Activated naive CD8-positive, alpha-beta T cell treated with anti-CD3 and anti-CD28 coated beads for 36 hours (primary cell): ENCODE measurements at regions not wholly inside any gene's neighbourhood (a gene's known extent, or its start where the extent isn't known, plus 50 kb on each side); places are given as distances from the start of the nearest gene placed in this dataset.

ENCODE experiments used
- DNase-seq: peaks from one replicate; pipeline ENCODE4 v3.0.0; 2021
- H3K27ac Mint-ChIP-seq: one replicate; pipeline ENCODE4 v1.8.0; 2022; ENCODE audit warnings: mild to moderate bottlenecking, moderate library complexity, mixed read lengths
- H3K27me3 Mint-ChIP-seq: one replicate; pipeline ENCODE4 v1.8.0; 2022; ENCODE audit warnings: mild to moderate bottlenecking, mixed read lengths
- H3K36me3 Mint-ChIP-seq: one replicate; pipeline ENCODE4 v1.8.0; 2021; ENCODE audit warnings: mild to moderate bottlenecking, mixed read lengths
- H3K4me1 Mint-ChIP-seq: one replicate; pipeline ENCODE4 v1.8.0; 2021; ENCODE audit warnings: mixed read lengths
- H3K4me3 Mint-ChIP-seq: one replicate; pipeline ENCODE4 v1.8.0; 2022; ENCODE audit warnings: mild to moderate bottlenecking, moderate library complexity, mixed read lengths
- H3K9me3 Mint-ChIP-seq: one replicate; pipeline ENCODE4 v1.8.0; 2022; ENCODE audit warnings: mixed read lengths

DNA sequence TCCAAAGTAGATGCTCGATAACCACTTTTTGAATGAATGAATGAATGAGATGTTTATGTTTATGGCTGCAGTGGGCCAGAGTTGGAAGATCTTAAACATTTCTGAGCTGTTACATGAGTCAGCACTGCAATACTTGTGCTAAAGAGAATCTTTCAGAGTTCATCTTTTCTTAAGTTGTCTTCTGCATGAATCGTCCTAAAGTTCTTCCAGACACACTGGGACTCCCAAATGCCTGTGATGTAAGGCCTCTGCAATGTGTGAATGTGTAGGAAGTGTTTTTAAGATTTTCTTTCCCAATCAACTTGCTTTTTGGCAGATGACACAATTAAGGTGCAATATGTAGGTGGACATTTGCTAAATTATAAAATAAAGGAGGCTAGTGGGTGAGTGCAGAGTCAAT is 50.3 kb upstream of the TRIM9 start:
- DNase-seq = no peak
- H3K27me3 Mint-ChIP-seq = peaks cover 3% of the 10 kb centered on the region
- peaks cover 10% of the 10 kb centered on the region for H3K9me3 Mint-ChIP-seq
- H3K27ac Mint-ChIP-seq = no peak overlapping the region
- no peaks in the 10 kb centered on the region for H3K4me1 Mint-ChIP-seq
- no peak overlapping the region for H3K4me3 Mint-ChIP-seq
- H3K36me3 Mint-ChIP-seq = no peaks in the 10 kb centered on the region

DNA sequence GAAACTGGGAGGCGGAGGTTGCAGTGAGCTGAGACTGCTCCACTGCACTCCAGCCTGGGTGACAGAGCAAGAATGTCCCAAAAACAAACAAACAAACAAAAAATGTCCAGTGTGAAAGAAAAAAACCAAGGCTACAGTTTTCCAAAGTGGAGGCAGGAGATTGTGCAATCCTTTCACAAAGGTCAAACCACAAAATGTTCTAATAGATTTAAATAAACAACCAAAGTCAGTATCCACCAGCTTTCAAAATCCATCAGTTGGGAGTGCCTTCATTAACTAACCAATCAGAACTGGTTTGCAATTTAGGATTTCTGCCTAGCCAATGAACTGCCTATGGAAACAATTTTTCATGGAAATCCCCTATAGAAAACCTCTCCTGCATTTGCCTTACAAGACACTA is 52.3 kb upstream of the TRIM9 start:
- Mint-ChIP-seq H3K4me1 (no peaks in the 10 kb centered on the region), H3K9me3 (peaks cover 10% of the 10 kb centered on the region), H3K27ac (no peak overlapping the region), H3K4me3 (no peak overlapping the region), H3K36me3 (no peaks in the 10 kb centered on the region), H3K27me3 (peaks cover 3% of the 10 kb centered on the region)
- no peak for DNase-seq

DNA sequence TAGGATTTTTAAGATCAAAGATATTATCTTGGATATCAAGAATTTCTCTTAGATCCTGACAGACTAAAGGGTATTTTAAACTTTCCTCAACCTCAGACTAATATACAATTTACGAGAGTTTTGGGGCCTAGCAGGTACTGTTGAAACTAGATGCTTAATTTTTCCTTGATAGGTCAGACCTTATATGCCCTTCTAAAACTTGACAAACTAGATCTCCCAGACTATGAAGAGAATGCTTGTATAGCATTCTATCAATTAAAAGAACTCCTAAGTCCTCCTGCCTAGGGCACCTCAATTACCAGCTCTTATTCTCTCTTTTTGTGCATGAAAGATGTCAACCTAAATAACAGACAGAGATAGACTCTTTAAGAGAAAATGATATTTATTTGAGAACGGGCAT is 60.4 kb upstream of the TRIM9 start:
- no peak overlapping the region for H3K27ac Mint-ChIP-seq
- no peaks in the 10 kb centered on the region for H3K9me3 Mint-ChIP-seq
- H3K4me1 Mint-ChIP-seq = no peaks in the 10 kb centered on the region
- no peak overlapping the region for H3K4me3 Mint-ChIP-seq
- no peaks in the 10 kb centered on the region for H3K36me3 Mint-ChIP-seq
- no peak for DNase-seq
- no peaks in the 10 kb centered on the region for H3K27me3 Mint-ChIP-seq

DNA sequence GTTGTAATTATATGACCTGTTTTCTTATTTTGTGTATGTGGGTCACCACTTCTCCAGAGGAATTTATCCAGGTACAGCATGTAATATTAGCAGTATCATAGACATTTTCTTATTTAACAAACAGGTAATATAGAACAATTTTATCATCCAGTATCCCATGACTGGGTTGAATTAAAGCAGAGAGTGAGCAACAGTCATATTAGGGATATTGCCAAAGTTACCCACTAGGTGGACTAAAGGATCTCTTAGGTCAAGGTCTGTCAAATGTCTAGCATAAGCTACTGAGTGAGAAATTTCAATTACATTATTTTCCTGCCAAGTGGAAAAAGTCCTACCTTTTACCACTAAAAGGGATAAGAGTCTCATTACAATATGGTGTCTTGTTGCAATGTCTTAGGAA is 62.1 kb upstream of the TRIM9 start:
- Mint-ChIP-seq H3K36me3 (no peaks in the 10 kb centered on the region), H3K4me1 (no peaks in the 10 kb centered on the region)

DNA sequence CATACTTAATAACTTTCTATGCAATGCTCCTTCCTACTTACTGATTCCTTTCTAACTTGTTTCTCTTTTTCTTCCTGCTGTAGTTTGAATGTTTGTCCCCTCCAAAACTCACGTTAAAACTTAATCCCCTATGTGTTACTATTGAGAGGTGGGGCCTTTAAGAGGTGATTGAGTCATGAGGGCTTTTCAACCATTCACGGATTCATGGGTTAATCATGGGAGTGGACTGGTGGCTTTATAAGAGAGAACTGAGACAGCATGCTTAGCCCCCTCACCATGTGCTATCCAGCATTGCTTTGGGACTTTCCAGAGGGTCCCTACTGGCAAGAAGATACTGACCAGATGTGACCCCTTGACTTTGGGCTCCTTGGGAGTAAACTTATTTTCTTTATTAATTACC is 66.0 kb upstream of the TRIM9 start:
- no peak overlapping the region for H3K4me3 Mint-ChIP-seq
- no peaks in the 10 kb centered on the region for H3K4me1 Mint-ChIP-seq
- H3K9me3 Mint-ChIP-seq = no peaks in the 10 kb centered on the region
- no peak for DNase-seq
- no peaks in the 10 kb centered on the region for H3K27me3 Mint-ChIP-seq
- no peak overlapping the region for H3K27ac Mint-ChIP-seq
- H3K36me3 Mint-ChIP-seq = no peaks in the 10 kb centered on the region

More for the DNA sequence above, 62.1 kb upstream of the TRIM9 start:
- no peak overlapping the region for H3K4me3 Mint-ChIP-seq
- DNase-seq = no peak
- H3K9me3 Mint-ChIP-seq = no peaks in the 10 kb centered on the region
- no peak overlapping the region for H3K27ac Mint-ChIP-seq
- no peaks in the 10 kb centered on the region for H3K27me3 Mint-ChIP-seq

DNA sequence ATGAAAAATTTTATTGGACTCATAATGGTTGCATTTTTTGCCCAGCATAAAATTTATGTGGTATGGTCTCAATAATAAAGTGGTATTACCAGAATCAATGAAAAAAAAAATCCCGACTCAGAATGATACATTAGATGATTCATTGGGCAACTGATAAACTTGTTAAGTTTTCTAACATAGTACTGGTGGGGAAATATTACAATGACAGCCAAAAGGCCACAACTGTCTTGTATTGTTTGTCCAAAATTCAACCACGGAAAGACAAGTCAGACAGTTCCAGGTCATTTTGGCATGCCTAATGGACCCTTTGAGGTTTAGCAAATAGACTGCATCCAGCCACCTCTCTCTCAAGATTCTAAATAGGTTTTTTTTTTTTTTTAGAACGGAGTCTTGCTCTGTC is 70.5 kb upstream of the TRIM9 start:
- no peaks in the 10 kb centered on the region for H3K36me3 Mint-ChIP-seq
- no peaks in the 10 kb centered on the region for H3K9me3 Mint-ChIP-seq
- DNase-seq = no peak
- no peaks in the 10 kb centered on the region for H3K27me3 Mint-ChIP-seq
- H3K4me3 Mint-ChIP-seq = no peak overlapping the region
- H3K4me1 Mint-ChIP-seq = peaks cover 16% of the 10 kb centered on the region
- no peak overlapping the region for H3K27ac Mint-ChIP-seq

DNA sequence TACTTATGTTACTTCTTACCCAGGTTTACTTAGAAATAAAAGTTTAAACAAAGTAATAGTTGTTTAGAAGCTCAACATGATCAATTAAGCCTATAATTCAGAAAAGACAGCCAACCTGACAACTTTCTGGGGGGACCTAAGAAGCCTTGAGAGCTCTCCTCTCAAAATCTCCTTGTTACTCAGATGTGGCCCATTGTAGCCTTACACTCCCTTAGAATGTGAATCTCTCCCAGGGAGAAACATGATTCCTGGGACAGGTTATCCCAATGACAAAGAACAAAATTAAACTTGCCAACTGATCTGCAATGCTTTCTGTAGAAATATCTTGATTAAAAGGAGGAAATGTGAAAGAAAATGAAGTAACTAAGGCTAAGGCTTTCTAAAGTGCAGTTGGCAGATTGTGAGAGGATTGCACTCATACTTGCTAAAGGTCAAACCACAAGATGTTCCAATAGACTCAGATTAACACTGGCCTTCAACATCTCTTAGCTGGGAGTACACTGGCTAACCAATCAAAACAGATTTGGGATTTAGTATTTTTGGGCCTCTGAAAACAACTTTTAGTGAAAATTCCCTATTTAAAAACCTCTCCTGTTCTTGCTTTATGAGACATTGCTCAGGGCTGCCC is 72.3 kb upstream of the TMX1 start:
- Mint-ChIP-seq H3K4me1 (peaks cover 16% of the 10 kb centered on the region), H3K27ac (peak overlapping the region; percentile 93), H3K36me3 (no peaks in the 10 kb centered on the region), H3K4me3 (peak overlapping the region; percentile 45), H3K9me3 (no peaks in the 10 kb centered on the region), H3K27me3 (no peaks in the 10 kb centered on the region)
- DNase-seq = no peak

DNA sequence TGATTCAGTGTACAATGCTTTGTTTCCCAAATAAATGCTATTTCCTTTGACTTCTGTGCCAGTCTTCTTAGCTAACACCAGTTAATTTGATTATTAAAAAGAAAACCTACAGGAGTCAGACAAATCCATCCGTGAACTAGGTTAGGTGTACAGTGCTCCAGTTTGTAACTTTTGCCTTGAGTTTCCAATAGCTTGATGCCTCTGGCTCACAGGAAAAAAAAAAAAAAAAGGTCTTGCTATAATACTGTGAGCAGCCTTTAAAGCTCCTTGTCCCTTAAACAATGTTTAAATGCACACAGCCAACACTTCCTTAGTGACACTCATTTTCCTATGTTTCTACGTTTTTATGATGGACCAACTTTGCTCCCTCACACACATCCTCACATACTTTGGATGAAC is 71.8 kb upstream of the TMX1 start:
- H3K27ac Mint-ChIP-seq = peak overlapping the region; percentile 93

DNA sequence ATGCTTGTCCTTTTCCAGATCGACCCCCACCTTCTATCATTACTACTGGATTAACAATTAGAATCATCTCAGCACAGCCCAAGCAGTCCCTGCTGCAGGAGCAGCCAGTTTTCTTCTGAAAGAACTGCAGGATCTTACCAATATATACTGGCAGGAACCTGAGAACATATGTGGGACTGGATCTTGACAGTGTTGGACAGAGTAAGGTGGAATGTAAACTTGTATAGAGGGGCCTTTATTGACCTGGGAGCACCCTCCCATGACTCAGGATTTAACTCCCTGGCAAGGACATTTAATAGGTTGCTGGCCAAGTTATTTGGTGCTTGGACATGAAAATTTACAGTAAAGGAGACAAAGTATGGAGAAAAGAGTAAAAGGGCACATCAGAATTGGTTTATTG is 66.2 kb upstream of the TMX1 start:
- H3K4me1 Mint-ChIP-seq = no peaks in the 10 kb centered on the region
- no peaks in the 10 kb centered on the region for H3K36me3 Mint-ChIP-seq
- no peak for DNase-seq
- no peaks in the 10 kb centered on the region for H3K9me3 Mint-ChIP-seq
- peaks cover 11% of the 10 kb centered on the region for H3K27me3 Mint-ChIP-seq
- no peak overlapping the region for H3K4me3 Mint-ChIP-seq
- no peak overlapping the region for H3K27ac Mint-ChIP-seq

More for the DNA sequence above, 71.8 kb upstream of the TMX1 start:
- H3K9me3 Mint-ChIP-seq = no peaks in the 10 kb centered on the region
- H3K36me3 Mint-ChIP-seq = no peaks in the 10 kb centered on the region
- no peak for DNase-seq
- no peak overlapping the region for H3K4me3 Mint-ChIP-seq
- no peaks in the 10 kb centered on the region for H3K27me3 Mint-ChIP-seq
- peaks cover 16% of the 10 kb centered on the region for H3K4me1 Mint-ChIP-seq

DNA sequence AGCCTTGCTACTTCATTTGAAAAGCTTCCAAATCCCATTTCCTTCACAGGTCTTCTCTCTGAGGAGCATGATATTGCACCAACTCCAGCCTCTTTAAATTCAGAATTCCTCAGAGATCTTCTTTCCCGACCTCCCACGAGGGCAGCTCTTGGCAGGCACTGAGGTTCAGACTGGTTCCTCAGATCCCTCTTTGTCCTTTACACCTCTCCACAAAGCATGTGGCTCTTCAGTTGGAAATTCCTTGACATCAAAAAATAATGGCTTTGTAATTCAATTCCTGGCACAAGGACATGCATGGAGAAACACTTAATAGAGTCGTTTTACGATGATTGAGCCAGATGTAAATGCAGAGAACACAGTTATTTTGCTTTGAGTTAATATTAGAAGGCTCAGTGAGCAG is 63.2 kb upstream of the TMX1 start:
- Mint-ChIP-seq H3K9me3 (no peaks in the 10 kb centered on the region), H3K27ac (no peak overlapping the region), H3K4me3 (no peak overlapping the region), H3K36me3 (no peaks in the 10 kb centered on the region), H3K27me3 (peaks cover 11% of the 10 kb centered on the region), H3K4me1 (peaks cover 1% of the 10 kb centered on the region)
- no peak for DNase-seq

DNA sequence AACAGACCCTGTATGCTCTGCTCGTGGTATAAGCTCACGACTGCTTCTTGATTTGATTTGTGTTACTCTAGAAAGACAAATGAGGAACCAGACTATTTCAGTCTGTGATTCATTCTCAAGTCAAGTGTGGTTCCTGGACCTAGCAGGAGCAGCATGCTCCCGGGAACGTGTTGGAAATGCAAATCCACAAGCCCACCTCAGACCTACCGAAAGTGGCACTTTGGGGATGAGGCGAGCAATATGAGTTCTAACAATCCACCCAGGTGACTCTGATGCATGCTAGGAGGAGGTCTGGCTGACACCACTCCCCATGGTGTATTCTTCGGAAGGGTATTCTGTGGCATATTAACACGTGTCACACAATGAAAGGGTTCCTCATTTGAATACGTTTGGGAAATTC is 59.5 kb upstream of the TMX1 start:
- peaks cover 4% of the 10 kb centered on the region for H3K36me3 Mint-ChIP-seq

DNA sequence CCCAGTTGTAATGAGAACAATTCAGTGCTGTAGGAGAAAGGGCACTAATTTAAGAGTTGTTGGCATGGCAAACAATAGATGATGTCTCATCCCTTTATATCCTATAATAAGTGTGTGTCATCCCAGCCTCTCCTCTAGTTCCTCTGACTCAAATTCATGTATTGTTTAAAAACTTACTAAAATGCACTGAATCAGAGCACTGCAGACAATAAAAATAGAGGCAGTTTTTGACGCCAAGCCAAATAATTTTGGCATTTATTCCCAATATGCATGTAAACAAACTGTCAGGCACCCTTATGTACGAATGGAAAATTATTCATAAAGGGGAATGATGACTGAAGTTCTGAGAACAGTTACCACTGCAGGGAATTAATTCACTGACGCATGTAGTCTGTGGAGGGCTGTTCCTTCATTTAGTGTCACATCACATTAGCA is 57.9 kb upstream of the TMX1 start:
- Mint-ChIP-seq H3K36me3 (peaks cover 4% of the 10 kb centered on the region), H3K4me1 (peaks cover 8% of the 10 kb centered on the region), H3K9me3 (peaks cover 3% of the 10 kb centered on the region), H3K27me3 (peaks cover 4% of the 10 kb centered on the region), H3K27ac (no peak overlapping the region), H3K4me3 (no peak overlapping the region)
- no peak for DNase-seq

More for the DNA sequence above, 59.5 kb upstream of the TMX1 start:
- H3K27me3 Mint-ChIP-seq = peaks cover 8% of the 10 kb centered on the region
- no peak overlapping the region for H3K27ac Mint-ChIP-seq
- H3K9me3 Mint-ChIP-seq = peaks cover 3% of the 10 kb centered on the region
- H3K4me1 Mint-ChIP-seq = peaks cover 7% of the 10 kb centered on the region
- no peak overlapping the region for H3K4me3 Mint-ChIP-seq
- no peak for DNase-seq

DNA sequence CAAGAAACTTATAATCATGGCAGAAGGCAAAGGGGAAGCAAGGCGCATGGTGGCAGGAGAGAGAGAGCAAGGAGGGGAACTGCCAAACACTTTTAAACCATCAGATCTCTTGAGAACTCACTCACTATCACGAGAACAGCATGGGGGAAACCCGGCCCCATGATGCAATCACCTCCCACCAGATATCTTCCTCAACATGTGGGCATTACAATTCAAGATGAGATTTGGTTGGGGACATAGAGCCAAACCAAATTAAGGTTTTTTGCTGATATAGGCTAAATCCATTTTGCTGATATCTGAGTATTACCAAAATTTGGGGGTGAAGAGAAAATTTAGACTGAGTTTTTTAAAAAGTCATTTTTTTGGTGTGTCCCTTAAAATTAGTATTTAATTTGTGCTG is 54.9 kb upstream of the TMX1 start:
- Mint-ChIP-seq H3K27me3 (peaks cover 4% of the 10 kb centered on the region), H3K9me3 (peaks cover 3% of the 10 kb centered on the region), H3K27ac (no peak overlapping the region), H3K4me1 (peaks cover 8% of the 10 kb centered on the region), H3K4me3 (no peak overlapping the region), H3K36me3 (peaks cover 4% of the 10 kb centered on the region)
- DNase-seq = peak; percentile 24

DNA sequence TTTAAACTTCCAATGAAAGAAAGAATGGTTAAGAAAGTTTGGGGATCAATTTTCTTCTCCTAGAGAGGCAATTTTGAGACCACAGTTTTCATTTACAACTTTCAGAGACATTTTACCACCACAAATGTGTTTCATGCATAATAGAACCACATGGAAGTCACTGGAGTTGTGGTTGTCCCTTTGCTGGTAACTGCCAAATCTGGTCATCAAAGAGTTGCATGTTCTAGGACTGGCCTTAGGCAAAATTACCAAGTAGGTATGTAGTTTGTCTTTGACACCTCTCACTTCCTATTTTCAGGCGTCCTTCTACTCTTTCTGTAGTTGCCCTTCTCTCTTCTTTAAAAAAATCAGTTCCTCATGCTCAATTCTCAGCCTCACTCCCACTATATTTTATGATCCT is 54.3 kb upstream of the TMX1 start:
- H3K4me1 Mint-ChIP-seq = peaks cover 8% of the 10 kb centered on the region
- peaks cover 4% of the 10 kb centered on the region for H3K27me3 Mint-ChIP-seq
- H3K36me3 Mint-ChIP-seq = peaks cover 4% of the 10 kb centered on the region
- no peak overlapping the region for H3K27ac Mint-ChIP-seq
- peaks cover 3% of the 10 kb centered on the region for H3K9me3 Mint-ChIP-seq
- DNase-seq = no peak
- H3K4me3 Mint-ChIP-seq = no peak overlapping the region

DNA sequence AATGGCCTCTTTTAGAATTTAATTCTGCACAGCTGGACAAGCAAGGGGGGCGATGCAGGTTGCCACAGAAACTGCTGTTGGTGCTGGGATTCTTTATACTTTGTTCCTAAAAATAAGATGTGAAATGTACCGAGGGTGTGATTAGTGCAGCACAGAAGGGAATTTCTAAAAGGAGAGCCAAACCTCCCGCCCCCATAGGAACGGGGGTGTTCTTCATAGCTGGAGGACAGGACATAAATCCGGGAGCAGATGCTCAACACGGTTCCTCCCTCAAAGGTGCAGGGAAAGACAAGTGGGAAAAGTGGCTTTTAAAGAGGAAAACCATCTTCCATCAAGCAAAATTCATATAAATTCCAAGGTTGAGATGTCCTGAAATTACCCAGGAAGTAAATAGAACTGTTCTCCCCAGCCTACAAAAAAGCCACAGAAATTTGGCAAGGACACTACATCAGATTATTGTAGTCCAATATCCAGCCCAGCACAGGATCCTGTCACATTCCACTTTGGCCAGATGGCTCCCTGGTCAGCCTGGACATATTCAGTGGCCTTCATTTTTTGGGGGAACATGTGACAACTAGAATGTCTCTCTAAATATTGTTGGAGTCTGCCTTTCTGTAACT is 51.4 kb upstream of the TMX1 start:
- H3K4me1 Mint-ChIP-seq = peaks cover 7% of the 10 kb centered on the region
- H3K27me3 Mint-ChIP-seq = peaks cover 4% of the 10 kb centered on the region
- H3K27ac Mint-ChIP-seq = no peak overlapping the region
- DNase-seq = no peak
- peaks cover 4% of the 10 kb centered on the region for H3K36me3 Mint-ChIP-seq
- peaks cover 3% of the 10 kb centered on the region for H3K9me3 Mint-ChIP-seq
- no peak overlapping the region for H3K4me3 Mint-ChIP-seq
